ENCODE measurements at regions not wholly inside any gene's neighbourhood (a gene's known extent, or its start where the extent isn't known, plus 50 kb on each side); places are given as distances from the start of the nearest gene placed in this dataset.

DNA sequence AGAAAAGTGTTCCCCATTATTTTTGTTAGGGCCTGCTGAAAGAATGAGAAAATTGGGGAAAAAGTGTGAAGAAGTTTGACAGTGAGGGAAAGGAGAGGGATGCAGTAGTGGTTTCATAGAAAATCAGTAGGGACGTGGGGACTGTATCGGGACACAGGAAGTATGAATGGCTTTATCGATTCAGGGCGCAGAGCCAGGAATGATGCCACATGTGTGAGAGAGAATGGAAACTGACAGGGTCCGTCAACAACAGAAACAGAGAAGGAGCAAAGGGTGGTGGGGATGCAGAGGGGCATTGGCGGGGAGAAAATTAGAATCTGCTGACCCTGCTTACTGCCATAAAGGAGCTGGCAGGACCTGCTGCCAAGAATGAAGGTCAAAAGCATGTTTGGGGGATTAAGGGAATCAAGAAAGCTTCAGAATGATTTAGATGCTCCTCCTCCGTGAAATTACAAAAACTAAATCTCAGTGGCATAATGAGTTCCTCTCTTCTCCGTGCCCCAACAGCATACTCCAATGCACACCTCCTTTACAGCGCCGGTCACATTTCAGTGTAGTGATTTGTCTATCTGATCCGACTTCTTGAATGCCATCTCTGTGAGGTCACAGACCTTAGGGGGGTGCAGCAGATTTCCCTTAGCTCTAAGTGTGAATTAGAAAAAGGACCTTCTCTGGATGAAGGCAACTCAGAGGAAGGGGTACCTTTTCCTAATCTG lies 92.6 kb downstream of the EMP1 start:
- no peak for DNase-seq (ENCODE audit: low read depth)

DNA sequence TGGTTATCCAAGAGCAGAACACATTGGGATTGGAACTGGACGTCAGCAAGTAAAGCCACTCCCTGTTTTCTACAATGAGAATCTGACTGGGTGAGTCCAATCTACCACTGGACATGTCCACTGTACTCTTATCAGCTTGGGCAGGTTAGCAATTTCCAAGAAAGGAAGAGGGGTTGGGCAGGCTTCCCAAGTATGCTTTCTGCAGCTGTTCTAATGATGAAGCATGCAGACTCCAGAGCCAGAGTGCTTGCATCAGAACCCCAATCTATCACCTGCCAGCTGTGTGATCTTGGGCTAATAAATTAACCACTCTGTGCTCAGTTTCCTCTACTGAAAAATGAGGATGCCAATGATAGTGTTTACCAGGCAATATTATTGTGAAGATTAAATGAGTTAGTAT lies 92.0 kb downstream of the EMP1 start:
- DNase-seq (ENCODE audit: low read depth) = no peak

DNA sequence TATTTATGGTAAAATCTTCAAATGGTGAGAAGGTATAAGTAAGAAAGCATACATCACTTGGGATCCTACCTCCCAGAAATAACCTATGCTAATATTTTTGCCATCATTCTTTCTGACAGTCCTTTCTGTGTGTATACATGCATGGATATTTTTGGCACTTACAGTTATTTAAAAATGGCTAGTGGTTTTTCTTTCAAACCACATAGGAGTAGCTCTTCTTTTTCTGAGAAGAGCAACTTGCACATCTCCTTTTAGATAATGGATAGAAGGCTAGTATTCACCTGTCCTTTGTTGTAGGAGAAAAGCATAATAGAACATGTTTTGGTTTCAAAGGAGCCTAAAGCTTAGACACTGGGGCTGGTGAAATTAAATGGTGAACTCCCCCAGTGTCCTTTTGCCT lies 87.3 kb downstream of the EMP1 start:
- DNase-seq (ENCODE audit: low read depth) = no peak

DNA sequence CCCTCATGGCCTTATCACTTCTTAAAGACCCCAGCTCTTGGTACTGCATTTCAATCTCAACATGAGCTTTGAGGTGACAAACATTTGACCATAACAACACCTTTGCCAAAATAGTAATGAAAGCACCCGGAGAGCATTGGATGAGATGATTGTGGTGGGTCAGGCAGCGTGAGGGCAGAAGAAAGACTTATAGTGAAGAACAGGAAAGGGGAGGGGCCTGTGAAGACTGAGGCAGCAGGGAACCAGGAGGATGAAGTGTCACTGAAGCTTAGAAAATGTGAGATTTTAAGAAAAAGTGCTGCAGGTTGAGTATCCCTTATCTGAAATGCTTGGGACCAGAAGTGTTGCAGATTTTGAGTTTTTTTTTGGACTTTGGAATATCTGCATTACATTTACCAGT lies 86.3 kb downstream of the EMP1 start:
- no peak for DNase-seq (ENCODE audit: low read depth)

DNA sequence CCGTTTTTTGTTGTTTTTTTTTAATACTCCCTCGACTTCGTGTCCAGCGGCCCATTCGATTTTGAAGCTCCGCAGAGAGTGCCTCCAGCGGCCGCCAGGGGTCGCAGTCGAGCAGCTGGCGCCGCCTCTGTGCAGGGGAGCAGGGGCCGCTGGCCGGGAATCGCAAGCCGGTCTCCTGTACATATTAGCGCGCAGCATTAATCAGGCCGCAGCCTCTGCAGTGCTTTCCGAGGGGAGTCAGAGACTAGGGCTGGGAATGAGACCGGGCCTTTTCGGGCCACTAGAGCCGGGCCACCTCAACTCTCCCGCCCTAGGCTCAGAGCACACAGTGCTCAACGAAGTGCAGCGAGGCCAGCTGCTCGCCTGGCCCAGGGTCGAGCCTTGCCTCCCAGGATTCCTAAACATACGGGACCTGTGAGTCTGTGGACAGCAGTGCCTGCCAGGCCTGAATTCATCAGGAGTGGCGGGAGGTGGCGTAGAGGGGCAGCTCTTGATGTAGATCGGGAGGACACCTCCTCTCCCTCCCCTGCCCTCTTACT lies 81.8 kb downstream of the EMP1 start:
- DNase-seq (ENCODE audit: low read depth) = no peak

DNA sequence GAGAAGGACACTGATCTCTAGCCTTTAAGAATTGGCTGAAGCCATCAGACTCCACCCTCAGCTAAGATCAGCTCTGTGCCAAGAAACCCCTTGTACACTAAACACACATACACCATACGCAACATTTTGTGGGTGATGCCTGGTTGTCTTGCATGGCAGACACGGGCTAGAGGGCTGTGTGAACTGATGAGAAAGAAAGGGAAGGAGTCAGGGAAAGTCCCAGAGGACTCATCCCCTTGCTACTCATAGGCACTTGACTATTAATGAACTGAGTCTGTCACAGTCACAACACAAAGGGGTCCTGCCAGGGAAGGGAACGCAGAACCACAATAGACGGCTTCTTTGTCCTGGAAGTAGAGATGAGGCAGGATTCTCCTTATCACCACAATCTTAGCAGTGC lies 80.8 kb downstream of the EMP1 start:
- no peak for DNase-seq (ENCODE audit: low read depth)

DNA sequence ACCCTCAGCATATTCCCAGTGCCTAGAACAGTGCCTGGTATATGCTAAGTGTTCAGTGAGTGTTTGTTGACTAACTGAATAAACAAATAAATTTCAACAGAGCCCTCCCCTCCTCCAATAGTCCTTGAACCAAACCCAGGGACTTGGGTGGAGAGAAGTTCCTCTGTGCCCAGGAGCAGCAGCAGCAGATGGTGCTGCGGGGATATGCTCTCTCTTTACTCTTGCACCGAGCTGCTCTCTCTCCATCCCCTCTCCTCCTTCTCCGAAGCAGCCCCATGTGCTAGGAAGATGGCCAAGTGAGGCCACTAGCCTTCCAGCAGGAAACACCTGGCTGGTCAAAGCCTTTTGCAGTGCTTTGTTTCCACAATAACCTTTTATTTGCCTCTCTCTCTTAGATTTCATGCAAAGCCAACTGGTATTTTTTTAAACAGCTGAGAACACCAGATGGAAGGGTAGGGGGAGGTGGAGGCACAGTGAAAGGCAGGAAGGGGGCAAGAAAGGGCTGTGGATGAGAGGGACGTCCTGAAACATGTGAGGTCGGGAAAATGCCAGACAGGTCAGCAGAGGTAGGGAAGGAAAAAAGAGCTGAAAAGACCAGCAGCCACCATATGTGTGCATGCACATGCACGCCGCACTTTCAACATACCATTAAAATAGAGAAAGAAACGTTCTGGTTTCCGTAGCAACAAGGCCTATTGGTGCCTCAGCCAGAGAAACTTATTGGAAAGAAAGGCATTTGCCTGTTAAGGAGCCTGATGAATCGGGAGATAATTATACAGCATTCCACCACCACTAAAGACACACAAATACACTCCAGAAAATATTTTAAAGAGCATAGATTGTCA lies 78.9 kb downstream of the EMP1 start:
- no peak for DNase-seq (ENCODE audit: low read depth)

DNA sequence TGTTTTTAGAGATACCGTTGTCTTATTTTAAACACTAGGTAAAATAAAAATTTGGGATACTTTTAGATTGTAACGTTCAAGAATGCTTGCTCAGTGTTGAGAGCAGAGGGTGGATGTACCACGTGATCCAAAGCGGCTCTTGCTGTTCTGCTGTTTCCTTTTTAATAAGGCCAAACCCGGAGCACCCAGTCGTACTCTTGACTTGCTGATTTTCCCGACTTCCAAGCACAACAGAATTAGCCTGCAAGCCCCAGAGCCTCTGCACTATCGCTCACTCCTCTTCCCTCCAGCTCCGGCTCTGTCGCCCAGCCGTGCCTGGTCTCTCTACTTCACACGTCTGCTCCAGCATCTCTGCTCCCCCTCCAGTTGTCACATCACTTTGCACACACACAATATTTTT lies 77.3 kb downstream of the EMP1 start:
- no peak for DNase-seq (ENCODE audit: low read depth)

DNA sequence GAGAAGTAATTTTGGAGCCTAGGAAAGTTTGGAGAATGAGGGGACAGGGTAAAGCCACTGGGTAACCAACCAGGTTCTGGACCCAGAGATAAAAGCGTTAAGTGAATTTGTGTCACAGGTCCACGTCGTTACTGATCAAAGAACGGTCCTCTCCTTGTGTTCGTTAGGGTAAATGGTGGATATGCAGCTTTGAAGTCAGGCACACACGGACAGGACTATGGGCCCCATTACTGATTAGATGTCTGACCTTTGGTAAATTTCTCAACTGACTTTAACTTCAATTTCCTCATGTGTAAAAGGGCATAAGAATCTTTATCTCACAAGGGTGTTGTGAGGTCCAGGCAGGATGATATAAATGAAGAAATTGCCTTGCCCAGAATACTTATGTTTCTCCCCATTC lies 76.6 kb downstream of the EMP1 start:
- DNase-seq (ENCODE audit: low read depth) = no peak

DNA sequence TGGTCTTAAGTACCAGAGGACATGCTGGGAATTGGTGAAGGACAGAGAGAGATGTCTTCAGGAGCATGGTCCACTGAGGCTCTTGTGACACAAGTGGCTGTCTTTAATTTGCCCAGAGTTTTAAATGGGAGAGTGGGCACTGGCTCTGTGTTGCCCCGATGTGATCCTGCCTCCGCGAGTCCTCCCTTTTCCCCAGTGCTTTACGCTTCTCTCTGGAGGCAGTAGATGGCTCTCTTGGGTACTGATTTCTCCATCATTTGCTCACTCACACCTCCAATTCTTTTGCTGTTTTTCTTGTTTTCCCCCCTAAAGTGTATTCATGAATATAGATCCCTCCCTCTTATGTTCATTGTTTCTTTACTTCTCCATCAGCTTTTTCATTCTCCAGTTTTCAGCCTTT lies 74.3 kb downstream of the EMP1 start:
- no peak for DNase-seq (ENCODE audit: low read depth)
